ENCODE measurements at regions not wholly inside any gene's neighbourhood (a gene's known extent, or its start where the extent isn't known, plus 50 kb on each side); places are given as distances from the start of the nearest gene placed in this dataset.

DNA sequence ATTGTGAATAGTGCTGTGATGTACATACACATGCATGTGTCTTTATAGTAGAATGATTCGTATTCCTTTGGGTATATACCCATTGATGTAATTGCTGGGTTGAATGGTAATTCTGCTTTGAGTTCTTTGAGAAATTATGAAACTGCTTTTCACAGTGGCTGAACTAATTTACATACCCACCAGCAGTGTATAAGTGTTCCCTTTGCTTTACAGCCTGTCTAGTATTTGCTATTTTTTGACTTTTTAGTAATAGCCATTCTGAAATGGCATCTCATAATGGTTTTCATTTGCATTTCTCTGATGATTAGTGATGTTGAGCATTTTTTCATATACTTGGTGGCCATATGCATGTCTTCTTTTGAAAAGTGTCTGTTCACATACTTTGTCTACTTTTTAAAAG lies 54.5 kb upstream of the FAM78B start:
- no peak for DNase-seq

DNA sequence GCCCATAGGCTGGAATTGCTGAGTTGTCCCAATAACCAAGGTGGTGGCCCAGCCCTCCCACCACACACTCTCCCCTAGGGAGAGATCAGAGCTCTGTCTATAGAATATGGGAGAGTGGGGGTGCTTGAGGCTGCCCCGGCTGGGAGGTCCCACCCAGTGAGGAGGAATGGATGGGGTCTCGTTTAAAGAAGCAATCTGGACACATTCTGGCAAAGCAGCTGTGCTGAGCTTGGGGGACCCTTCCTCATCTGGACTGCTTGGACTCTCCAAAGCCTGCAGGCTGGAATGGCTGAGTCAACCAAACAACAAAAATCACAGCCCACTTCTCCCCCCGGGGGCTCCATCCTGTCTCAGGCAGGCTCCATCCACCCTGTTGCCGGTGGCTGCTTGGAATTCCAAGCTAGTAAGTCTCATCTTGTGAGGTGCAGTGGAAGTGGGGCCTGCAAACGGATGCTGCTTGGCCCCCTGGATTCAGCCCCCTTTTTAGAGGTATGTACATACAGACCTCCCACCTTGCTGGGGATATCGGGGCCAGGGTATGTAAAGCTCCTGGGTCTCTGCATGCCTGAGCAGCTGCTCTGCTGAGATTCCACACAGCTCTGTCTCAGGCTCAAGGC lies 67.1 kb upstream of the FAM78B start:
- DNase-seq, result no peak

DNA sequence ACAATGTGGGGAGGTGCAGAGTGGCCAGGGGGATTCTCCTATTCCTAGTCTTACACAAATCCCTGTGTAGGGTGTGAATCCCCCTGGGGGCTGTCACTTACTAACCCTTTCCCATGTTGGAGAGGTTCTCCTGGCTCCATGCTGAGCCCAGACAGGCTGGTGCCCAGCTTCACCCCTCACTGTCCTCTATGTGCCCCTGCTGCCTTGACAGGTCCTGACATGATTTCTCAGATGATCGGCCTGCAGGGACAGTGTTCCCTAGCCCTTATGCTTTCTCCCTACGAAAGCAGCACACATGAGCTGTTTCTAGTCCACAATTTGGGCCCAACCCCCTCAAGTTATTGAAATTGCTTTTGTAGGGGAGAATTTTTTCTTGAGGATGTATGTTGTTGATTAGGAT lies 68.9 kb upstream of the FAM78B start:
- no peak for DNase-seq

DNA sequence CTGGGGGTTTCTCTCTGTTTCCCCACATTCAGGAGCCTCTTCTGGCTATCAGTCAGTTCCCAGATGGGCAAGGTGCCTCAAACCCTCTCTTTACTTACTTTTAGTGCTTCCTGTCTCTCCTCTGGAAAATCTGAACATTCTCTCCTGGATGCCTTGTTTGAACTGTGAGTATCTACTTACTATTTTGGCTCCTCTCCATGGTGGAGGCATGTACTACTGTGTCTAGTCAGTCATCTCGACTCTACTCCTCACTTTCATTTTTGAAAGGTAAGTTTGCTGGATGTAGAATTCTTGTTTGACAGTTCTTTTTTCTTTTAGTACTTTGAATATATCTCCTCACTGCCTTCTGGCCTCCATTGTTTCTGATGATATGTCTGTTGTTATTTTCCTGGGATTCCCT lies 70.9 kb upstream of the FAM78B start:
- no peak for DNase-seq

DNA sequence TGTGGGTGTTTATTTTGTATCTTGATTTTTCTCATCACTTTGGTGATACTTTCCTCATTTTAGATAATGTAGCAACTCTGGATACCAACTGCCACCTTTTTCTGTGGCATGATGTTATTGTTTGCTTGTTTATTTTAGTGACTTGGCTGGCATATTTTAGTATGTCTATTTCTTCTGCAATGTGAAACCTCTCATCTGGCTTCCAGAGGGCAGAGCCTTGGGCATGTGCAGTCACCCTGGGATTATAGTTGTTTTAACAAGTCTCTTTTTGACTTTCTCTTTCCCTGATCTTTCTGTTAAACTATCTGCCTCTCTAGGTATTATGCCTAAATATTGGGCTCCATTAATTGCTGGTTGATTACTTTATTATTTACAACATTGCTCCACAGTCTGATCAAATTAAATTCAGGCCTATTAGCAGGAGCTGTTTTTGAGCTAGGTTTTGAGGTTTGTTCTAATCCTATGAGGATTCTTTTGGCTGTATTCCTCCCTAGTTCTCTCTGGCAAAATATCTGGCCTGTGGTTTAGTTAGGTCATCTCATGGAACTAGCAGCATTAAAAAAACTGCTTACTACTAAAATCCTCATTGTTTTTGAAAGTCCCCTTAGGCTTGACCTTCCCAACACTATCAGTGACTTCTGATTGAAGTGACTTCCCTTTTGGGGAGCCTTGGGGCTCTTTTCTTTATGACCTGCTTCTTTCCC lies 86.4 kb upstream of the FAM78B start:
- DNase-seq, result no peak

DNA sequence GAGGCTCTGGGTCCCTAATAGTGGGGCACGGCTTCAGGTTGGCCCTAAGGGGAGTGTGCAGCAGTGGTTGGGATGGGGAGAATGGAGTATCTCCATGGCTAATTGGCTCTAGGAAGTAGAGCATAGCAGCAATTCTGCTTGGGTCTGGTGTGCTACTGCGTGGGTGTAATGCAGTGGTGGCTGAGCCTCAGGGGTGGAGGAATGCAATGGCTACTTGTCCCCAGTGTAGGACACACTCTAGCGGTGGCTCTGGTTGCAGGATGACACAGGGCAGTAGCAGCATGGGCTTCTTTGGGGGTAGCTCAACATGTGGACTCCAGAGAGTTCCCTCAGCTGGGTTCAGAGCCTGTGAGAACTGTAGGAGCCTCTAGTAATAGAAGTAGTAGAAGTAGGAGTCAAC lies 91.2 kb upstream of the FAM78B start:
- no peak for DNase-seq

DNA sequence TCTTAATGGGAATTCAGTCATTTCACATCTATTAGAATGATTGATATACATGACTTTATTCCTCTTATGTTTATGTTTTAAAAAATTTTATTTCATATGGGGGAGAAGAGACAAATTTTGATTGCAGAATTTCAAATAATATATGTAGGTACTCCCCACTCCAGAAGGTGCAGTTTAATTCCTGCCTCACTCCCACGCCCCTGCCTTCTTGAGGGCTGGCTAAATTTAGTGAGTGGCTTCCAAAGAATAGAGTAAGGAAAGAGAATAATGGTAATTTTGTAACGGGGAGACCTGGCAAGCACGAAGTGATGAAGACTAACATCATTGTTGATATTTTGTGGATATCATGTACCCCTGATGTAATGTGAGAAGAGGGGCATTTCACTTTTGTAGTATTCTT lies 94.7 kb upstream of the FAM78B start:
- no peak for DNase-seq

DNA sequence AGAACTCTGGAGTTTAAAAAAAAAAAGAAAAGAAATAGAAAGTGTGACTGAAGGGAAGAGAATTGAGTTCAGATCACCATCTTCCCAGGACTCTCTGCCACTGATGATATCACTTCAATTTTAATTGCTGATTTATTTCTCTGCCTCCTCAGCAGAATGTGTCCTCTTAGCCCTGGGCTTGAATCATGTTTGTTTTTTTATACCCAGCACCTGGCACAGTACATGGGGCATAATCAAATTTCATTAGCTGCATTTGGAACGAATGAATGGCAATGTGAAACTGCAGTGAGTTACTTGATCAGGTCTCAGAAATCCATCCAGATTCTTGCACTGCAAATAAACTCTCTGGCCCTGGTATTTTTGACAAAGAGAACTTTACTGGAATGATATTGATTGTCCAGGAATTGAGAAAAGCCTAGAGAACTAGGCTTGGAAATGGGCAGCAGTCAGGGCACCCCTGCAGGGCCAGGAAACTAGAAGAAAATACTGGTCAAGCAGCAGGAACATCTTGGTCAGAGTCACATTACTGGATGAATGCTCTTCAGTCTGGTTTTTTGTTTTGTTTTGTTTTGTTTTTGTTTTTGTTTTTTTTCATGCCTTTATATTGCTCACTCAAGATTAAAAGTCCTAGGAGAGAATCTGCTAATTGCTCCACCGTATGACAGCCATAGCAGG lies 103.8 kb upstream of the FAM78B start:
- DNase-seq, result no peak

DNA sequence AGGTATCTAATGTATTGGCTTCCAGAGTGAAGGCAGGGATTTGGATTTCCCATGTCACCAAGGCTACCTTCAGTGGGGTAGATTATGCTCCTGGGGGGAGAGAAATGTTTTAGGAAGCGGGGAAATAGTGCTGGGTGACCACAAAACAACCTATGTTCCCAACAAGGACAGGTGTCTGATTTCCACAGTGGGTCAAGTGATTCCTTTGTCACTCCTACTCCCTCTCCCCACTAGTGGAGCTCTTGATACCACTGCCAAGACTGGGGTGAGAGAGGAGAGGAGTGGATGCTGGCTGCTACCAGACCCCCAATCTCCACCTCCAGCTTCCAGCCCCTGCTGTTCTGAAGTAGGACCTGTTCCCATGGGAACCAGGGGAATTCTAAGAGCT lies 104.3 kb upstream of the FAM78B start:
- no peak for DNase-seq

DNA sequence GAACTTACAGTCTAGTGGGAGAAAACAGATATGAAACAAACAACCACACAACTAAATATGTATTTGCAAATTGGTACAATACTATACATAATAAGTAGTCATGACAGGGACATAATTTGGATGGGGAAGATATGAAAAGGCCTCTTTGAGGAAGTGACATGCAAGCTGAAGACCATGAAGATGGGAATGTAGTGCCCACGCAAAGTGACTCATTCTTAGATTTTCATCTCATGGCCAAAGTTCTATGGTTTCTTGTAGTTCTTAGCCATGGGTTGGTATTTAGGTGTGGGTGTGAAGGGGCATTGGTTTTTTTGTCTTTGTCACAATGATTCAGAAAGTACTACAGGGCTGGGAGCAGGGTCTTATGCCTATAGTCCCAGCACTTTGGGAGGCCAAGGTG lies 105.4 kb upstream of the FAM78B start:
- DNase-seq, result no peak

DNA sequence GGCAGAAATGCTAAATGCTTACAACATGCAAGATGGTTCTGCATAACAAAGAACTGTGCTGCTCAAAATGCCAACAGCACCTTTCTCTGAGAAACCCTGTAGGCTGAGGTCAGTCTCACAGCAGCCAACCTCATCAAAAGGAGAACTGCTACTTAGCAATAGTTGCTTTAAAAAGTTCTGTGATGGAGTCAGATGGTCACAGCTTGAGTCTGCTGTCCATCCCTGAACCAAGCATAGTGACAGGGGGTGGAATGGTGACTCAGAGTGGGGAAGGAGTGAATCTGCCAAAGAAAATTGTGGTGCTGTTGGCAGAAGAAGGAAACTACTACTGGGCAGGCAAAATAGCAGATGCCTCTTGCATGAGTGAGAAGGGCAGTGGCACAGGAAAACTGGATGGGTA lies 106.0 kb upstream of the FAM78B start:
- no peak for DNase-seq

DNA sequence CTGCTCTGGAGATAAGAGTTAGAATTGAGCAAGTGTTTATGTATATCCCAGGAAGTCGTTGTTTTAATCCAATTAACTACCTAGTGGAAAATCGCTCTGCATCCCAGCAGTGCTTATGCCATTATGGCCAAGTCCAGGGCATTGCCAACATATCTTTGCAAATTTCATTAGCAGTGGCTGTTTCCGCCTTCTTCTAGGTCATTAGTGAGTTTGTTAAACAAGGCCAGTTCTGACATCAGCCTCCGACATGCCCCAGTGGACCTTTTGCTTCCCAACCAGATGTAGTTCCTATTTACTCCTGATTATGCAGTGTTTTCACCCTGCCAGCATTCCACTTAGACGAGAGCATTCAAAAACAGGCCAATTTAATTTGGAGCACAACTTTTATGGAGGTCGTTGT lies 106.8 kb upstream of the FAM78B start:
- DNase-seq, result no peak

DNA sequence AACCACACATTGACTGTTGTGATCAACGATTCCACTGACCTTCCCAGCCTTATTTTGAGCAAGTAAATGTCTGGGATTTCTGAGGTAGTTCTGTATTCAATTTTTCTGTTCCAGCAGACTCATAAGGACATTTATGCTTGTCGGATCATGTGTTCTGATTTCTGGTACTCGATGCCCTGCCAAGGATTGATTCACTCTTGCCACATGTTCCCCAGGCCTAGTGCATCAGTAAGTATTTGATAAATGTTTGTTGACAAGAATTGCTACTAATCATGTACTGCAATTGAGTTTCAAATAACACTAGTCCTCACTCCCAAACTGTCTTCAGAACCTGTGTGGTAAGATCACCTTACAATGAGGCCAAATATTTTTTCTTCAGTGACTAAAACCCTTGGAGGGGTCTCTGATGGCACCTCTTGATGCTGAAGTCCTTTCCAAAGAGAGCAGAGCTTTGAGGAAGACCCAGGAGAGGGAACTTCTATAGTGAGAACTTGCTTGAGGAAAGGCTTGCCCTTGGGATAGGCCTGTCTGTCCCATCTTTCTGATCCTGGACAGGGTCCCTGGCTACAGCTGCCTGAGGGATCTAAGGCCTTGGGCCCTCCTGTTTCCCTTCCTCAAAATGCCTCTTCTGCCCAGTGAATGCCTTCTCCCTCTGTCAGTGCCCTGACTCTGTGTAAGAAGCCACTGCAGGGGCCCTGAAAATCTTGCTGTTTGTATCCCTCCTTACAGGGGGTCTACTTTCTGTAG lies 115.8 kb upstream of the FAM78B start:
- no peak for DNase-seq

DNA sequence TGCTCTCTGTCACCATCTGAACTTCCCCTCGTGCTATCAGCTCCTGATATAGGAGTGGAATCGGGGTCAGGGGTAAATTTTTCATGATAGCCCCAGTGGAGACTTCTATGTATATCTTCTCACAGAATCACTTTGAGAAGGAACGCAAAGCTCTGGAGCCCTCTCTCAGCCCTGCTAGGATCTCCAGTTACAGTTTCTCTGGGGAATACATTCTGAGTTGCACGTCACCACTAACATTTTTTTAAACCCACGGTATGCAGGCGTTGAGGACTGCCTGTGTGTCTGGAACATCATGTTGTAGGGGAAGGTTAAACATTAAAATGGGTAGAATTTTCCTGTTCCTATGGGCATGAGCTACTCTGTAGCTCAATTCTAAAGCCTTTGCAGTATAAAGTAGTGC lies 116.4 kb upstream of the FAM78B start:
- no peak for DNase-seq

DNA sequence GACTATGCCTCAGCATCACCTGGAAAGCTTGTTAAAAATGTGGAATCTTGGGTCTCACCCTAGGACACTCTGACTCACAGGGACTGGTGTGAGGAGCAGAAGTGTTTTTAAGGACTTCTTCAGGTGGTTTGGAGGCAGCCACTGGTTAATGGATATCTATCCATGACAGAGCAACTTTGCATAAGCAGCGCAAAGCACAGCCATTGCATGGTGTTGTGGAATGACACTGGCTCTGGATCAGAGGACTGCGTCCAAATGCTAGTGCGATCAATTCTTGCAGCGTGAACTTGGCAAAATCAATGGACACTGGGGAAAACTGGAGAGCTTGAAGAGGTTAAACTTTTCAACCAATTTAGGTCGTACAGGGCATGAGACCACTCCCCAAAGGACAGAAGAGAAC lies 116.8 kb upstream of the FAM78B start:
- DNase-seq, result no peak

DNA sequence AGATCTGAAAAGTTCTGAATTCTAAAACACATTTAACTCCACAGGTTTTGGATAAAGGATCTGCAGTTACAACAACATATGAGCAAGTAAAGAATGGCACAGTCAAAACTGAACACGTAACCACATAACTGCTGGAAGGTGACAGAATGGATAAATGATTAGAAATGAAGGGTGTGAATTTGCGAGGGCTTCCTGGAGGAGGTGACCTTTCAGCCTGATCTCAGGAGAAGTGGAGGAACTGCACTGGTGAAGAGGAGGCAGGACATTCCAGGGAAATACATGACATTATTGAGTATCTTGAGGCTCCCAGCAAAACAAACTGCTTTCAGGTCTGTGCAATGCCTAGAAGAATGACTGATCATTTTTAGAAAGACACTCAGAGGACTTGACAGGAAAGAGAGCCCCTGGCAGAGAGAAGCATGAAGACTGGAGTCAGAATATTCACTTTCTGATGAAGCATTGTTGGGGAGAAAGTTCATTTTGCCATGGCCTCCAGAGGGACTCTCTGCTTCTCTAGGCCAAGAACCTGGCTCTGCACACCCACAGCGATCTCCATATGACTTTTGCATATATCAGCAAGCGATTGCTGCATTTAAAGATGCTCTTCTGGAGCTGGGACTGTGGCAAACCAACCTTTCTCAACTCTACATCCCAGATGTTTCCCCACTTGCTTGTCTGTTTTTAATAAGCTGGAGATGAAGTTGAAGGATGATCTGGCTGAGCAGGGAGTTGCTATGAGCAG lies 122.7 kb upstream of the FAM78B start:
- no peak for DNase-seq

DNA sequence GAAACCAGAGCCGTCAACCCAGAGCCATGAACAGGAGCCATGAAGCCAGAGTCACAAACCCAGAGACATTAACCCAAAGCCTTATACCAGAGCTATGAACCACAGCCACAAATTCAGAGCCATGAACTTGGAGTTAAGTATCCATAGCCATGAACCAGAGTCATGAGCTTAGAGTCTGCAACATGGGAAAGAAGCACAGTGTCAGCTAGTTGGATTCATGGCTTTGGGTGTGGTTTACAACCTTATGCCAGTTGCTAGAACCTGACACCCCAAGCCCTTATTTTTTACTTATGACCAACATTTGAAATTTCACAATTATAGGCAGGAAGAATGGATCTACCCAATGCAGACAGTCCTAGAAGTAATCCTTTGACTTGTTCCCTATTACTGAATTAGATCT lies 128.9 kb upstream of the FAM78B start:
- no peak for DNase-seq

DNA sequence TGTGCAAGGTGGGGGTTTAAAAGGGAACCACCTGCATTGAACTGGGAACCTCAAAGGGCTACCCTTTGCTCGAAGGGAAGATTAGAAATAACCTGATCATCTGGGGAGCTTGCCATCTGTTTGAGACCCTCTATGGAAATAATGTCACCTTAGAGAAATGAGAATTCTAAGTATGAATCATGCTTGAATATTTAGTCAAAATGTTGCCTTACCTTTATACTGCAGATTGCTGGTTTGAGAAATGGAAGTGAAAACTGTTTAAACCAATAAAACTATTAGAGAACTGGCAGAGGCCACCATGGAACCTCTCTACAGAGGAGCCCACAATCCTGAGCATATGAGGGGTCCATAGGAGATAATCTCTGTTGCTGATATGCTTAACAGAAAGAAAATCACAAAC lies 131.2 kb upstream of the FAM78B start:
- no peak for DNase-seq

DNA sequence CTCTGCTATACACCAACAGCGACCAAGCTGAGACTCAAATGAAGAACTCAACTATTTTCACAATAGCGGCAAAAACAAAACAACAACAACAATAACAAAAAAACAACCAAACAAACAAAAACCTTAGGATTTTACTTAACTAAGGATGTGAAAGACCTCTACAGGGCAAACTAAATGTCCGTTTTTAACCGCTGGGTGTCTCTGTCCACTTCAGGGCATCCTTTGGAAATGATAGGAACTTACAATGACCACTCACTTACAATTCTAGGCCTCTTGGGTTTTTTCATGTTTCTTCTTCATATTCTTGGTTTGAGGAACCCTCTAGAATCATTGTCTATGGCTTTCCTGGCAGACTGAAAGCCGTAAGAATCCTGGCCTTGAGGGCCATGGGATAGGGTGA lies 134.0 kb upstream of the FAM78B start:
- no peak for DNase-seq

DNA sequence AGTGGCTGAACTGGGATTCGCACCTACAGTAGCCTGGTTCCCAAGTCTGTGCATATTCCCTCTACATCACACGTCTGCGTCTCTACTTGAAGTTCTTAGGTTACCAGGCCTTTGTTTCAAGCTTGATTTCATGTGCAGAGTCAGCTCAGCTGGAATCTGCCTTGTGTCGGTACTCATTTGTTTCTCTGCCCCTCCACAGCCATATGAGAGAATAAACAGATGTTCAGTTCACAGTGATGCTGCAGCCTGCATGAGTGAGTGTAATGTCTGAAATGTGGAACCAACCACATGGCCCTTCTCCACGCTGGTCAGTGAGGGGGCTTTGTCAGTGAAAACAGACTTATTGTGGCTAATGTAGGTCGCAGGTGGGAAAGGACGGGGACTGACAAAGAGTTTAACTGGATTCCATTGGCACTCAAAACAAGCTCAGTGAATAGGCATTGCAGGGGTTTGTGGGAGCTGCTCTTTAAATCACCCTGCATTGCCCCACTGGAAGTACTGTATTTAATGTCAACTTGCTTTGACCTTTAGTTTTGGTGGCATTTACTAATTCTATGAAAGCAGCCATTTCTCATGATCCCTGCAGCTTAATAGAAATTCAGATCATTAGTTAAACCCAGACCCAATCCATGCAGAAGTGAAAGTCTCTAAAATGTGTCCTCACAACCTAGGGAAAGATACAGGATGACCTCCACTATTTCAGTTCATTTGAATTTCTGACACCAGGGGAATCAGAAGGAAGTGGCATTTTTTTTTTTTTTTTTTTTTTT lies 136.4 kb upstream of the FAM78B start:
- DNase-seq, result no peak

DNA sequence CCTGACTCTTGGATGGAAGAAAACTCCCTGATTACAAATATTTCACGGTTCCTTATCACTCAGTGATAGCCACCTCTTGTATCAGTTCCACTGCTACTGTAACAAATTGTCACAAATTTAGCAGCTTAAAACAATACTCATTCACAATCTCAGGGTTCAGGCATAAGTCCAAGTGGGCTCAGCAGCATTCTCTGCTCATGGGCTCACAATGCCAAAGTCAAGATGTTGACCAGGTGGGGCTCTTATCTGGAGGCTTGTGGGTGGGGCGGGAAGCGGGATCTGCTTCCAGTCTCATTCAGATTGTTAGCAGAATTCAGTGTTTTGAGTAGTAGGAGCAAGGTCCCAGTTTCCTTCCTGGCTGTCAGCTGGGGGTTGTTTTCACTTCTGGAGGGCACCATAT lies 137.3 kb upstream of the FAM78B start:
- DNase-seq, result no peak

DNA sequence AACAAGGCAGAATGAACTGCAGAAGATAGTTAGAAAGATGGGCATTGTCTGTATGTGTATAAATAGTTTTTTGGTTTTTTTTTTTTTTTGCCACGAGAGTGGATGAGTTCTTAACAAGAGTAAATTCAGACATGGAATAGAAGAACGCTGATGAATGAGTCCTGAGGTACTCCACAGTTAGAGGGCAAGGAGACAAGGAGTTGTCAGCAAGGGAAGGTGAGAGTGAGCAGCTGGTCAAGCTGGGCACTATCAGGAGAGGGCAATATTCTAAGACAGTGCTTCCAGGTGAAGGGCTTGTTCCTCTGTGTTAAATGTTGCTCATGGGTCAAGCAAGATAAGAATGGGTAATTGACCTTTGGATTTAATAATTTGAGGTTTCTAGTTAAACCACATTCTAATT lies 138.6 kb upstream of the FAM78B start:
- no peak for DNase-seq

Measured in NCI-H524 treated with DMSO at 0.1 percent for 48 hours (cell line).